Urinary bladder (tissue), 3 donors: ENCODE measurements at regions not wholly inside any gene's neighbourhood (a gene's known extent, or its start where the extent isn't known, plus 50 kb on each side); places are given as distances from the start of the nearest gene placed in this dataset.
A peak's percentile ranks its signal among the peaks of the same experiment; 100 is the strongest.

Experiments
- DNase-seq: peaks from one replicate; pipeline ENCODE4 v3.0.0-alpha.2; 2015; ENCODE audit errors: extremely low spot score
- H3K27ac ChIP-seq: one replicate; pipeline ENCODE4 v1.5.1; 2013; ENCODE audit warnings: low read depth, mild to moderate bottlenecking, moderate library complexity
- H3K36me3 ChIP-seq: one replicate; pipeline ENCODE4 v1.6.1; 2013; ENCODE audit warnings: mild to moderate bottlenecking, moderate library complexity; ENCODE audit not compliant: insufficient read depth
- H3K4me1 ChIP-seq: one replicate; pipeline ENCODE4 v1.6.1; 2013; ENCODE audit warnings: mild to moderate bottlenecking, moderate library complexity; ENCODE audit not compliant: insufficient read depth
- H3K4me3 ChIP-seq: one replicate; pipeline ENCODE4 v1.5.1; 2013; ENCODE audit warnings: low read depth, low read length
- WGBS: extraction: QIAGEN DNeasy Blood & Tissue Kit; methylation state at CpG from one replicate; pipeline ENCODE4 v1.1.7; 2013; 5-methylcytosine and 5-hydroxymethylcytosine counted together
- donor health status: healthy with polysubstance abuse.
- donor health status: healthy.

DNA sequence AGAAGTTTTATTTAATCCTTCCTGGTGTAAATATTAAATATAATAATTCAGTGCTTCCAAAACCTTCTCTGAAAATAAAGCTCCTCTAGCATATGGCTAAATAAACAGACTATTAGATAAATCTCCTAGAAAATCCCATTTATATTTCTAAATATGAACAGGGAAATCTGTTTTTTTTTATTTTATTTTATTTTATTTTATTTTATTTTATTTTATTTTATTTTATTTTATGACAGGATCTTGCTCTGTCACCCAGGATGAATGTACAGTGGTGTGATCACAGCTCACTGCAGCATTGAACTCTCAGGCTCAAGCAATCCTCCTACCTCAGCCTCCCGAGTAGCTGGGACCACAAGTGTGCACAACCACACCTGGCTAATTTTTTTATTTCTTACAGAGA lies 673.5 kb downstream of the IRS1 start:
- Histone ChIP-seq H3K27ac (no peak overlapping the region), H3K4me3 (no peak overlapping the region), H3K36me3 (no peaks in the 10 kb centered on the region), H3K4me1 (no peaks in the 10 kb centered on the region)
- WGBS: 93% methylated on average over 1 of the region's 1 CpG
- no peak for DNase-seq

DNA sequence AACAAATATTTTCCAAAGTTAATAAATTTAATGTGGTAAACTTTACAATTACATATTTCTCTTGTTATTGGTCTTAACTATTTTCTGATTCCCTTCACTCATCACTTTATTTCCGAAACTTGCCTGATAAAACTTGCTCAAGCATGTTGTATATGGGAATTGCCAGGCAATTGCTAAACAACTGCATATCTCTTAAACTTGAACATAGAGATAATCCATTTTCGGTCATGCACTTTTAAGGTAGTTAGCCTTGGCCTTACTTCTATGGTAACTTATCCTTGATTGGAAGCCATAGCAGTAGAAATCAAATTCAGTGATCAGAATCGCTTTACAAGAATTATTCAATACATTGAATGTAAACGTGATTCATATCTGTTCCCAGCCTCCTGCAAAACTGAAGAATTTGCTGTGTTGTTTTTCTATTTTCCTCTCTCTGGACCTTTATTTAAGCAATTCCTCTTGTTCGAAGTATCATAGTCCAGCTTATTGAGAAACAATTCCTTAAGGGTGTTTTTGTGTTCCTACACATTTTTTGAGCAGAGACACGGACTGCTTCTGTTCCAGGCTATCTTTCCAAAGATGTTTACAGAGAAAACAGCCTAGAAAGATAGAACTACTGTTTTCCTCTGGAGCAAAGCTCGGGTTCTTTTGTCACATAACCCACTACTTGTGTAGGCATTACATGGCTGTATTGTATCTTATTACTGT lies 674.3 kb downstream of the IRS1 start:
- Histone ChIP-seq H3K27ac (peak overlapping the region; percentile 32), H3K36me3 (no peaks in the 10 kb centered on the region), H3K4me1 (no peaks in the 10 kb centered on the region), H3K4me3 (no peak overlapping the region)
- DNase-seq: no peak
- 62% methylated on average over 7 of the region's 7 CpGs for WGBS

DNA sequence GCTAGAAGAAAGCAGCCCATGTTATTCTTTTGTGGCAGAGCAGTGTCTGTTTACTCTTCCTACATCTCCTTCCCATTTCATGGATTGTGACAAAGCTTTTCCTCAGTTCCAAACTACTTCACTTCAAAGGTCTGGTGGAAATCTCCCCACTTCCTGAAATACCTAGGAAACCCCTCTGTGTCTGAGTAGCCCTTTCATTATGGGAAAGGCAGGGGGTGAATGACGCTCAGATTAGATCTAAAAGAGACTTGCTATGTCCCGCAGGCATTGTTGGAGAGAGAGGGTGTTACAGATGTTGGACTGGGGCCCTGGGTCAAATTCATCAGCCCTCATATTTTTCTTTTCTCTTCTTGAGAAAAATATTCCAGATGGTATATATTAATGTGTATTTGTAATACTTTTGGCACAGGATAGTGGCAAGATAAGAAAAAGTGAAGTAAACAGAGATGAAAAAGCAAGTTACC lies 675.0 kb downstream of the IRS1 start:
- DNase-seq: no peak
- Histone ChIP-seq H3K27ac (peak overlapping the region; percentile 59), H3K36me3 (no peaks in the 10 kb centered on the region), H3K4me3 (no peak overlapping the region), H3K4me1 (no peaks in the 10 kb centered on the region)
- 23% methylated on average over 2 of the region's 2 CpGs for WGBS

DNA sequence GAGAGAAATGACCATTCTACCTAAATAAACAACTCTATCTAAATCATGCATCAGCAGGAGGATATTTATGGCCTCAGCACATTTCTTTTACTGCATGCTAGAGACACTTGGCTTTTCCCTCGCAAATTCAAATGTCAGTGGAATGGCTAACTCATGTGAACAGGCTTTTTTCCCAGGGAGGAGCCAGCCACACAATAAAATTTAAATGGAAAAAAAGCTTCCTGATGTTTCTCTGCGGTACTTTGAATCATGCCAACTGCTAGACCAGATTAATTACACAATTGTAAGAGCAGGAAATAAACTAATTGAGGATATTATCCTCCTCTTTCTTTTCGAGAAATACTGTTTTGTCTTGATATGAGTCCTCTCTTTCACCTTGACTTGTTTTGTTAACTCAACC lies 676.3 kb downstream of the IRS1 start:
- 25% methylated on average over 3 of the region's 3 CpGs for WGBS
- Histone ChIP-seq H3K27ac (peak overlapping the region; percentile 10), H3K4me1 (no peaks in the 10 kb centered on the region), H3K36me3 (no peaks in the 10 kb centered on the region), H3K4me3 (no peak overlapping the region)
- no peak for DNase-seq

DNA sequence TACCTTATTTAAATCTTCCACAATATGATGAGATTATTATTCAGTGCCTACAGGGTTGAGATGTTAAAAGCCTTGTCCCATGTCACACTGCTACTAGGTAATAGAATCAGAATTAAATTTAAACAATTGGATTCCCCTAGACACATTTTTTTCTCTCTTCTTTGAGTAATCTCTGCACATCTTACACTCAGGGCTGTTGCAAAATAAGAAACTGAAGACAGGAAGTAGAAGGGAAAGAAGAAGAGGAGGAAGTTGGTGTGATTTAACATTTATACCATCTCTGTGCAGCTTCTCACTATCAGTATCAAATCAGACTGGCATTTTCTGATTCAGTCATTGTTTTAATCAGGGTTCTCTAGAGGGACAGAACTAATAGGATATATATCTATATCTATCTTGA lies 677.6 kb downstream of the IRS1 start:
- DNase-seq: no peak
- Histone ChIP-seq H3K27ac (no peak overlapping the region), H3K4me1 (no peaks in the 10 kb centered on the region), H3K4me3 (no peak overlapping the region), H3K36me3 (no peaks in the 10 kb centered on the region)

DNA sequence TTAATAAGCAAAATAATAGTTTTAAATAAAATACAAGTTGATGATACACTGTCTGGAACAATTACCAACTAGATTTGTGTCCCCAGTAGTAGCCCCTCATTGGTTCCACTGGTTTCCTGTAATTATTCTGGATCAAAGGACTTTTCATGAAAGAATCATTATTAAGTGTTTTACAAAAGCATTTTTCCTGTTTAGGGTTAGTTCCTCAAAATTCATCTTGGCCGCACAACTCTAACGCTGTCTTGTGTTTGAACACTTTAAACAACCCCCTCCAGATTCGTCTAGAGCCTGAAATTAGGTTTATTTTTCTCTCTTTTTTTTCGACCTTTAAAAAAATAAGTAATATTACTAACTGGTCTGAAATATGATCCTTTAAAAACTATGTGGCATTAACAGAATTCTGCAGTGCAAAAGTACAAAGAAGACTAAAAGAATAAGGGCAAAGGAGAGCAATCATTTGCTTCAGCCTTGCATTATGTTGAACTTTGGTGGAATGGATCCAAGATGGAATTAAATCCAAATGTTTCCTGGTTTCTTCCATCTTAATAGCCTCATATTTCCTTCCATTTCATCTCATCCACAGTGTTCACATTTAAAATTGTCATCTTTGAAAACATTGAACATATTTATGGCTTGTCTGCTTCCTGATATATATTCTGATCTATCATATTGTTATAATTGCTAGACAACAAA lies 678.4 kb downstream of the IRS1 start:
- WGBS: 72% methylated on average over 4 of the region's 4 CpGs
- no peak for DNase-seq
- Histone ChIP-seq H3K27ac (no peak overlapping the region), H3K4me1 (no peaks in the 10 kb centered on the region), H3K36me3 (no peaks in the 10 kb centered on the region), H3K4me3 (no peak overlapping the region)

DNA sequence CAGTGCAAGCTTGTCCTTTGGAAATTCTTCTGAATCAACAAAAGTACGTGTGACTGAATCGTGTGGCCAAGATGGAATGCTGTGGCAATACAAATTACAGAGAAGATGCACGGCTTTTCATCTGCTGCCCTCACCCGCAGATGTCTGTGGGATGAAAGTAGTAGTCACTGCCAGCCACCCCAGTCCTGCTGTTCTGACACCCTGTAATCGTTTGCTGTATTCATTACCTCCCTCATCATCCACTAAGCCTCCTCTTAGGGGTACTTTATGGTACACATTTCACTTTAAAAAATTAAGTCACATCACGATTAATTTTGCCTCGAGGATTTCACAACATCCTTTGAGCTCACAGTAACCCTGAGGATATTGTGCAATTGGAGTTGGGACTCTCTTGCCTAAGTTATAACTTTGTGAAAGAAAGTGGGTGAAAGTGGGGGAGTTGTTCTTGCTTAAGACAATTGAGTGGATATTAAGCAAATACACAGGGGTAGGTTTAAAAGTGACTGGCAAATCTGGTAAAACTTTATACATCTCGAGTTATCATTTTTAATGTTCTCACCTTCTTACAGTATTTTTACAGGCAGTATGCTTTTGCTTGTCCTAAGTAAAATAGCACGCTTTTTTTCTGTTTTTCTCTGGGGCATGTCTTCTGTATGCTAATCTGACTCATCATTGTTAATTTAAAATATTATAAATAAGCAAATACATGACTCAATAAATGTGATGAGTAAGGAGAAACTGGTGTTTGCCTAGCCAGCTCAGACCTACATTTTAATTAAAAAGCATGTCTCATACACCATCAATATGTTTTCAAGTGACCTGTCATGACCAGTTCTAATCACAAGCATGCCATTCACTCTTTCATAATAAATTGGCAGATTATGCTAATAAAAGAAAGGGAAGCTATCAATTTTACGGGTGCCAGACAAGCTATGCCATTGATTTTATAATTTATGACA lies 680.9 kb downstream of the IRS1 start:
- no peaks in the 10 kb centered on the region for H3K4me1 ChIP-seq
- no peaks in the 10 kb centered on the region for H3K36me3 ChIP-seq
- H3K4me3 ChIP-seq: no peak overlapping the region
- peak overlapping the region; percentile 92 for H3K27ac ChIP-seq
- WGBS: 47% methylated on average over 10 of the region's 10 CpGs
- no peak for DNase-seq

DNA sequence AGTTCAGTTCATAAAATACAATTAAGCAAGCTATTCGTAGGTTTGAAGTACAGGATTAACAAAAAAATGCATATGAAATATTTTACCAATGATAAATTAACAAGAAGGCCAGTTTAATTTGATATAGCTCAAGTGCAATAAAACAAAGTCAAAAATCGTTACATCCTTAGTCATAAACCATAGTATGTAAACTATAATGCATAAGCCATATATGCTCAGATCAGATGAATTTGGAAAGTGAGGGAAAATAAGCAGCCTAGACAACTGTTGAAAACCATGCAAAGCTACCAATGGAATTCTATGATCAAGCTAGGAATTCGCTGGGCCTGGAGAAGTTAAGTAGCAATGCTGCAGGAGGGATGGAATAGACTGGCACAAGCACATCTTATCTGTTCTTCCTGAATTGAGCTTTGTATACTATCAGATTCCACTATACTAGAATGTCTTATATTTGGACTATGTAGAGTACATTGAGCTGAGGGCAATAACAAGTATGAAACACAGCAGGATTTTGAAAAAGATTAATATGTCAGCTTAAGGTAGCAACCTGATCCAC lies 682.0 kb downstream of the IRS1 start:
- WGBS: 71% methylated on average over 3 of the region's 3 CpGs

DNA sequence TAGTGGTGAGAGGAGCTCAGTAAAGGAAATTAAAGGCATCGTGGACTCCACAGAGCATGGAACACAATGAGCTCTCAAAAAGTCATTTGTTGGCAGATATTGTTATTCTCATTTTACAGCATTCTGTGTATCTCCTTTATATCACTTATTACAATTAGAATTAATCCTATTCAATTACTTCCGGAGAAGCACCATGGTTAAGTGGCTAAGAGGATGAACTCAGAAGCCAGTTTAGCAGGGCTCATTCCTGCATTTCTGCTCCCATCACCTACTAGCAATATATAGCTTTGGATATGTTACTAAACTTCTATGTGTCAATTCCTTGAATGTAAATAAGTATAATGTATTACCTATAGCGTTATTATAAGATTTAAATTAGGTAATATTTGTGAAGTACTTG lies 683.3 kb downstream of the IRS1 start:
- no peak for DNase-seq
- H3K4me1 ChIP-seq: no peaks in the 10 kb centered on the region
- H3K4me3 ChIP-seq: no peak overlapping the region
- H3K27ac ChIP-seq: no peak overlapping the region
- H3K36me3 ChIP-seq: no peaks in the 10 kb centered on the region
- WGBS: 87% methylated on average over 3 of the region's 3 CpGs

More for the DNA sequence above, 682.0 kb downstream of the IRS1 start:
- H3K36me3 ChIP-seq: no peaks in the 10 kb centered on the region
- H3K27ac ChIP-seq: no peak overlapping the region
- DNase-seq: no peak
- H3K4me3 ChIP-seq: no peak overlapping the region
- H3K4me1 ChIP-seq: no peaks in the 10 kb centered on the region

DNA sequence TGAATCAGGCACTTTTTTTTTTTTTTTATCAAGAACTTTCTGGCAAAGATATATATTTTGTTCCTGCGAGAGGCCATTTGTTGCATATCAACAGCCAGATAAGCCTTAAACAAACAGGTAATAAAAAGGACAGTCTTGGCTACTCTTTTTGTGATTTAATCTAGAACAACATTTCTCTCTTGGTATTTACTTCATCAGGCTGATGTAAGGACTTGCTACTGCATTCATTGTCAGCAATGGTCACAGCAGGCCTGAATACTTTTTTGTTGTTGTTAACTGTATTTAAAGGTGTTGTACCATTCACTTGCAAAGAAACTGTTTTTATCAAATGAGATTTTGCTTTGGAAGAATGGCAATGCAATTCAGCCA lies 683.8 kb downstream of the IRS1 start:
- no peak for DNase-seq
- Histone ChIP-seq H3K4me1 (no peaks in the 10 kb centered on the region), H3K27ac (peak overlapping the region; percentile 23), H3K4me3 (no peak overlapping the region), H3K36me3 (no peaks in the 10 kb centered on the region)
- 46% methylated on average over 1 of the region's 1 CpG for WGBS

DNA sequence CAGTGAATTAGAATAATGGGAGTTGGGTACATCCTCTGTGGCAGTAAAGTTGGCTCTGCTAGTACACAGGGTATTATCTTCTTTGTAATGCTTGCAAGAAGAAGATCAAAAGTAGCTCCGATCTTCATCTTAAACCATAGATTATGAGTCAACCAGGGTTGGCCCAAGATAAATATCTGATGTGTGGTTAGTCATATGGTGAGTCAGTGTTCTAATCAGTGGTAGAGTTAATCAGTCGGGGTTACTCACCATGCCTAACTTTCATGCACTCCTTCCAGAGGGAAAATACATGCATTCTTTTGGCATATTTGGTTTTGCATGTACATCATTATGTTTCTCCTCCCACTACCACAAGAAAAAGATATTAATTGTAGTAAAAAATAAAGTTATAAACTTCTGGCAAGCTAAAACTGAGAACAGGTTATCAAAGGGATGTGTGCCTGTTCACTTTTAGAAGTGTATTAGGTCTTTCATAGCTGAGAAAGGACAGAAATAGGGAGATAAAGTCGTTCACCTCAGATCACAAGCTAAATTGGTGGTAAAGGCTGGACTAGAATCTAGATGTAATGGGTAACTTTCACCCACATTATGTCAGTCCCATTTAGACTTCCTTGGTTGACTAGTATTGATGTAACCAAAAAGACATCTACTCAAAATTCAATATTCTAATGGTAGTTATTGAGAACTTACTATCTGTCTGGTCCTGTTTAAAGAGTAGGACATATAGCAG lies 684.4 kb downstream of the IRS1 start:
- Histone ChIP-seq H3K36me3 (no peaks in the 10 kb centered on the region), H3K4me3 (no peak overlapping the region), H3K4me1 (no peaks in the 10 kb centered on the region), H3K27ac (peak overlapping the region; percentile 23)
- no peak for DNase-seq
- 29% methylated on average over 3 of the region's 3 CpGs for WGBS

DNA sequence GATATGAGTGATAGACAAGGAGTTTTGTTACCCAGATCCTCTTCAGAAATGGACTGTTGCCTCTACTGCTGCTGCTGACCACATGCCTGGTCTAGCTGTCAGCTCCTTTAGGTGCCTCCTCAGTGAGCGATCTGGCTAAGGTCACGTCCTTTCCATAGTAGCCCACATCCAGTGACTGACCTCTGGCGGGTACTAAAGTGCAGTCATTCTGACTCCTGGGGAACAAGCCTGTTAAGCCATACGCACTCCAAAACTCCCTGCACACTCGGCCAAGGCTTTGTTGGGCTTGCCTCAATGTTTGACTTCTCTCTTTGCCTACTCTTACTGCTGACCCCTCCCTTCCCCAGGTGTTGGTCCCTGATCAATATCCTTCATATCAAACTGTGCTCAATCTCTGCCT lies 685.2 kb downstream of the IRS1 start:
- Histone ChIP-seq H3K27ac (no peak overlapping the region), H3K4me3 (no peak overlapping the region), H3K36me3 (no peaks in the 10 kb centered on the region), H3K4me1 (no peaks in the 10 kb centered on the region)
- DNase-seq: no peak
- 88% methylated on average over 5 of the region's 5 CpGs for WGBS
